NCI-H460 (cell line): ENCODE measurements at regions not wholly inside any gene's neighbourhood (a gene's known extent, or its start where the extent isn't known, plus 50 kb on each side); places are given as distances from the start of the nearest gene placed in this dataset.
A peak's percentile ranks its signal among the peaks of the same experiment; 100 is the strongest.
"Not testable (repeated sequence)": the region's sequence is repeated elsewhere in the genome, so short reads cannot be mapped to it uniquely, and the experiment has no call there.

ENCODE experiments used
- DNase-seq: peaks from one replicate; pipeline ENCODE4 v3.0.0-alpha.2; 2016; ENCODE audit warnings: low read depth; ENCODE audit errors: extremely low read depth

DNA sequence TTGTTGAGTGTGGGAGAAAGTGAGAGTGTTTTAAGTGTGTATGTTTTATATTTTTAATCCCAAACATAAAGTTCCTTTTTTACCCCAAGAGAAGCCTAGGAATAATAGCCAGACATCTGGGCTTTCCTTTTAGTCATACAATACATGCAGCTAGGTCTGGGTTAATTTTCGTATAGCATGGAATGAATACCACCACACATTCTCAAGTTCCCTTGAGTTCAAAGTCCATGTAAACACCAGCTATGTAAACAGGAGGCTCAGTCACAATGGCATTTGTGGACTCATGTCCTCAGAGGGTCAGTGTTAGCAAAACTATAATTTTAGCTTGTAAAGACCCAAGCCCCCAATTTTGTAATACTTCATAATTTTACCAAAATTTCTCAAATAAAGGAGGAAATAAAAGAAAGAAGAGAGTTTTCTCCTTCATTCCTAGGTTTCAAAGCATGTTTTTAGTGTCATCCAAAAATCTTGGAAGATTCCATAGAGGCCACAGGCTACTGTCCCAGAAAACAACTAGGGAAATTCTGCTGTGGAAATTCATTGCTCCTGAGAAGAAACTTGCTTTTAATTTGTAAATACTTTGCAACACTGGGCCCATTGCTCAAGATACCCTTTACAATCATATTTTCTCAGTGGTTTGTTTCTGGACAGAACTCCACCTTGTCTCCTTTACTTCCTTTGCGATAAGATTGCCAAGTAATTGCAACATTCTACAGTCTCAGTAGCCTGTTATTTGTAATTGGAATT is 671.2 kb downstream of the COL12A1 start:
- peak; percentile 24 for DNase-seq

DNA sequence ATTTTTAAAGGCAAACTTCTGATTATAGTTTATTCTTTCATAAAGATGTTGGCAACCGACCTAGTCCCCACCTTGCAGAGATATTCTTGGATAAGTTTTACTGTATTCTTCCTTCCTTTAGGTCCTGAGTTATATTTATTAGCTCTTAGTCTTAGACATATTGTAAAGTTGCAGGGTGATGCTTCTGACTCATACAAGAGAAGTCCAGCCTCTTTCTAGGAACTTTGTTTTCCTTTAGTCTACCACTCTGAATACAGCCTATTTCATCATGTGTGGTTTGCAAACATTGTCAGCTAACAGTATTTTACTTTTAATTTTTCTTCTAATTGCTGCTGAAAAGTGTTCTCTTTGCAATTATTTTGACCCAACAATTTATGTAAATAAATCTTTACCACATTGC is 686.7 kb downstream of the COL12A1 start:
- DNase-seq, result no peak

DNA sequence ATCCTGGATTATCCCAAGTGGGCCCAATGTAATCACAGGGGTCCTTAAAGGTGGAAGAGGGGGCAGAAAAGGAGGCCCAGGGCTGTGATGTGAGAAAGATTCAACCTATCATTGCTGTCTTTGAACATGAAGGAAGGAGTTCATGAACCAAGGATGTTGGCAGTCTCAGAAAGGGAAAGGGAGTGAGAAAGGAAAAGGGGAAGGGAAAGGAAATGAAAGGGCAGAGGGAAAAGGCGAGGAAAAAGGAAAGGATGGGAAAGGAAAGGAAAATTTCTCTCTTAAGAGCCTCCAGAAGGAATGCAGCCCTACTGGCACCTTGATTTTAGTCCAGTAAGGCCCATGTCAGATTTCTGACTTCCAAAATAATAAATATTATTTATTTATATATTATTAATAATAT is 687.8 kb downstream of the COL12A1 start:
- no peak for DNase-seq

DNA sequence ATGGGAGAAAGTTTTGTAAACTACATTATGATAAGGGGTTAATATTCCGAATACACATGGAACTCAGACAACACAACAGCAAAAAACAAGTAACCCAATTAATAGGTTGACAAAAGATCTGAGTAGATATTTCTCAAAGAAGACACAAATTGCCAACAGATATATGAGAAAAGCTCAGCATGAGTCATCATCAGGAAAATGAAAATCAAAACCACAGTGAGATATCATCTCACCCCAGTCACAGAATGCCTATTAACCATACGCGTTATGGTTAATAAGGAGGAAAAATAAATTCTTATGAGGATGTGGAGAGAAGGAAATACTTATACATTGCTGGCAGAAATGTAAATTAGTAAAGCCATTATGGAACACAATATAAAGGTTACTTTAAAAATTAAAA is 695.0 kb downstream of the COL12A1 start:
- DNase-seq, result no peak

DNA sequence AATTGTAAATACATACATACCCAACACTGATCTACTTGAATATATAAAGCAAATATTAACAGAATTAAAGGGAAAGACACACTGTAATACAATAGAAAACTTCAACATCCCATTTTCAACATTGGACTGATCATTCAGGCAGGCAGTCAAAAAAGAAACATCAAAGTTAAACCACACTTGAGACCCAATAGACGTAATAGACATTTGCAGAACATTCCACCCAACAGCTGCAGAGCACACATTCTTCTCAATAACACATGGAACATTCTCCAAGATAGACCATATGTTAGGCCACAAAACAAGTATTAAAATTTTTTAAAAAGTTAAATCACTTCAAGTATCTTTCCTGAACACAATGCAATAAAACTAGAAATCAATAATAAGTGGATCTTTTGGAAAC is 698.2 kb downstream of the COL12A1 start:
- no peak for DNase-seq

DNA sequence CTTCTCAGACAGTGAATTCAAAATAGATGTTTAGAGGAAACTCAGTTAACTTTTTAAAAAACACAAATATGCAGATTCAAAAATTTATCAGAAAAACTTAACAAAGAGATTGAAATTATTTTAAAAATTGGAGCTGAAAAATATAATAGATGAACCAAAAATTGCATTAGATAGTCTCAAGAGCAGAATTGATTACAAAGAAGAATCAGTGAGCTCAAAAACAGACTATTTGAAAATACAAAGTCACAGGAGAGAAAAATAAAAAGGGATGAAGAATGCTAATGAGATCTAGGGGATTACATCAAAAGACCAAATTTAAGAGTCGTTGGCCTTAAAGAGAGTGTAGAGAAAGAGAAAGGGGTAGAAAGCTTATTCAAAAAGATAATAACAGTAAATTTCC is 700.5 kb downstream of the COL12A1 start:
- DNase-seq, result no peak

DNA sequence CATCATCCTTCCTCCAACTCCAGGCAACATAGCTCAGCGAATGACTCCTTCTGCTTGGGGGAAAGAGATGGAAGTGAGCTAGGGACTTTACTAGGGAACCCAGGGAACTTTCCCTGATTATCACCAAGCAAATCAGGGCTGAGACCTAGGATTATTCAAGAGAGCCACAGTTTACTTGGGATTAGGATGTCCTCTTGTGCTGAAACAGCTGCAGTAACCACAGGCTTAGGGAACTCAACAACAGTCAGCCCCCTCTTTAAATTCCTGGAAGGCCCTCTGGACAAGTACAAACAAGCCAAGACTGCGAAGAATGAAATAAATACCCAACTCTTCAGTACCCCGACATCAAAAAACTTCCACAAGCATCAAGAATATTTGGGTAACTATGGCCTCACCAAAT is 700.9 kb downstream of the COL12A1 start:
- DNase-seq, result no peak

DNA sequence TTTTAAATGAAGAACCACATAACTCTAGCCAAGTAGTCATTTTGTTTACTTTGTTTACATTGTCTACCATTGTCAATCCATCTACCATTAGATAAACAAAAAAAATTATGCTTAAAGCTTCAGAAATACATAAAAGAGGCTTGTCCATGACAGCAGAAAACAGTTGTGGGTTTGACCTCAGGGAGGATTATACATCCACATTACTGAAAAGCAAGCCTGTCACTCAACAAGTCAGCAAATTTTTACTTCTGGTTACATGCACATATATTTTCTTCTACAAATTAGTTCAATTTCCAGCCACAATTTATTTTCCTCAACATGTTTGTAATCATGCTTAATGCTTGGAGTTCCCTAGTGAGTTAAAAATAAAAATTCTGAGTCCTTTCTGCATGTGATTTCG is 713.3 kb downstream of the COL12A1 start:
- DNase-seq, result no peak

DNA sequence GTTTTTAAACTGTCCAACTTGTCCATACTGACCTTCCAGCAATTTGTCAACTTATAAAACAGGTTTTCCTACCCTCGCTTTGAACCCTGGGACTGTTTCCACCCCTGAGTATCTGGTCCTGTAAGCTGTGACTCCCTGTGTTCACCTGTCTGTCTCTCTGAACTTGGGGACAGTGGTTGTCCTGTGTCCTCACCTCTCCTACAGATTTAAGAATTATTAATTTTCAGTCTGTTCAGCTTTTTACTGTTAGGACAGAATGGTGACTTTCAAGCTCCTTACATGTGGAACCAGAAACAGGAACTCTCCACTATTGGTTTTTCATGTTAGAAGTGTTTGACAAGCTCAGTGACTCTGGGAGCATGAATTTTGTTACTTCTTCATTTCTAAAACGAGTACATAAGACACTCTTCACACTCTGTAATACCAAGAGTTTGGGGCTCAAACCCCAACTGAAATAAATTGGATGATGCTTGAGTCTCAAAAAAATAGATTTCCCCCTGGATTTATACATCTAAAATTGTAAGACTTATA is 713.9 kb downstream of the COL12A1 start:
- no peak for DNase-seq

DNA sequence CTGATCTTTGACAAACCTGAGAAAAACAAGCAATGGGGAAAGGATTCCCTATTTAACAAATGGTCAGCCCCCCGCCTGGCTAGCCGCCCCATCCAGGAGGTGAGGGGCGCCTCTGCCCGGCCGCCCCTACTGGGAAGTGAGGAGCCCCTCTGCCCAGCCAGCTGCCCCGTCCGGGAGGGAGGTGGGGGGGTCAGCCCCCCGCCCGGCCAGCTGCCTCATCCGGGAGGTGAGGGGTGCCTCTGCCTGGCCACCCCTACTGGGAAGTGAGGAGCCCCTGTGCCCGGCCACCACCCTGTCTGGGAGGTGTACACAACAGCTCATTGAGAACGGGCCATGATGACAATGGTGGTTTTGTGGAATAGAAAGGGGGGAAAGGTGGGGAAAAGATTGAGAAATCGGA is 717.1 kb downstream of the COL12A1 start:
- not testable (repeated sequence) for DNase-seq

DNA sequence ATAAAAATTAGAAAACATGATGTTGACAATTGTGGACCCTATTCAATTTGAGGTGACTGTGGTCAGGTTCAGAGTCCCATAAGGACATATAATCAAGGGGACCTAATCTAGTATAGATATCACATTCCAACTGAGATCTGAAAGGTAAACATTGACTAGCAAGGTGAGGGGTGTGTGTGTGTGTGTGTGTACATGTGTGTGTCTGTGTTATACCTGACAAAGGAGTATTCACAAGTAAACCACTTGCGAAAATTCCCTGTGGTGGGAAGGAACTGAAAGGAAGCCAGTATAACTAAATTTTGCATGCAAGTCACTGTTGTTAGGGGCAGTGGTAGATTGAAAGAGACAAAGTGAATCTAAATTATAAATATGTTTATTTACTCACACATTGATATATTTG is 723.7 kb downstream of the COL12A1 start:
- DNase-seq, result no peak

DNA sequence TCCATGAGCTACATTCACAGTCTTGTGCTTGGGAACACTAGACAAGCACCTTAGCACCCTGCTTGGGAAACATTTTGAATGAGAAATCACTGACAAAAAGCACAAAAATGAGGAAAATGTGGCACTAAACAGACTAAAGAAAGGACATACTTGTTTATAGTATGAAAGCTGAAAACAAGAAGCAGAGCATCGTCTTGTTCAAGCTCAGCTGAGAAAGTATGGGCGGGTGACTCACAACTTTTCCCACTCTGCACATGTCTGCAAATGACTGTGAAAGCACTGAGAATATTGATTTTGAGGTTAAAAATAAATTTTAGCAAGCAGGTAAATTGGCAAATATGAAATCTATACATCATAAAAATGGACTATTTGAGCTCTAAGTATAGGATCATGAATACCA is 725.3 kb downstream of the COL12A1 start:
- DNase-seq, result no peak

DNA sequence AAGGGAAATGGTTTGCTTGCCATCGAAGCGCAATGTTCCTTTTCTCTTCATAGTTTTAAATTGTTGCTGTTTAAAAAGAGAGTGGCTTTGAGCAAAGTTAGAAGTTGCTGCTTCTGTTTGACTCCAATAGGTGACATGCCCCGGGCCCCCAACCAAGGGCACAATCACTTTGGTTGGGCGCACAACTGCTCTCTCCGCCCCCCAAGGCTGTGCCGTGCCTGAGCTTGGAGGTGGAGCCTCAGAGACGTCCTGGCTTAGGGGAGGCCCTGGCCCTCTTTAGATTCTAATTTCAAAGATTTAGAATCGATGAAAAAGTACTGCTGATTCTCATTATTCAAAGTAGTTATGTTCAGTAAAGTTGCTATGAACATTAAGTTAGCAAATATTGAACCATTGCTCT is 725.9 kb downstream of the COL12A1 start:
- no peak for DNase-seq

DNA sequence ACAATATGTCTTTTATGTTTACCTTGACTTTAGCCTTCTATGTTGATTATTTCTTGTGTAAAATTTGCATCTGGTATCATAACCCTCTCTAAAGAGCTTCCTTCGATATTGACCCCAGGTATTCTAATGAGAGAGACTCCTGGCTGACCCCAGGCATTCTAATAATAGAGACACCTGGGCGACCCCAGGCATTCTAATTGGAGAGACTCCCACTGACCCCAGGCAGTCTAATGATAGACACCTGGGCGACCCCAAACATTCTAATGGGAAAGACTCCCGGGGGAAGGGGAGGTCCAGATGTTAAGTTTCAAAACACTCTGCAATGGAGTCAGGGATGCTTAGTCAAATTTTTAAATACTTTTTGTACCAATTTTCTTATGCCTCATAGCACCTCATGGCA is 726.4 kb downstream of the COL12A1 start:
- DNase-seq, result no peak

DNA sequence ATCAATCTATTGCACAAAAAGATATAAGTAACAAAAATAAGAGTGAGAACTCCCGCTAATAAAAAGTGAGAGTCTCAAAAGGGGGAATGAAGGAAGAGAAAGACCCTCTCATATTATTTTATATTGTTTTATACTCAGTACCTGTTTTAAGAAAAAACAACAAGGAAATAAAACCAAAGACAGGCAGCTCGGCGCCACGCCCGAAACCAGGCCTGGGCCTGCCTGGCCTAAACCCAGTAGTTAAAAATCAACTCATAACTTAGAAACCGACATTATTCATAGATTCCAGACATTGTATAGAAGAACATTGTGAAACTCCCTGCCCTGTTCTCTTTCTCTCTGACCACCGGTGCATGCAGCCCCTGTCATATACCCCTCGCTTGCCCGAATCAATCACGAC is 731.8 kb downstream of the COL12A1 start:
- DNase-seq, result not testable (repeated sequence)

DNA sequence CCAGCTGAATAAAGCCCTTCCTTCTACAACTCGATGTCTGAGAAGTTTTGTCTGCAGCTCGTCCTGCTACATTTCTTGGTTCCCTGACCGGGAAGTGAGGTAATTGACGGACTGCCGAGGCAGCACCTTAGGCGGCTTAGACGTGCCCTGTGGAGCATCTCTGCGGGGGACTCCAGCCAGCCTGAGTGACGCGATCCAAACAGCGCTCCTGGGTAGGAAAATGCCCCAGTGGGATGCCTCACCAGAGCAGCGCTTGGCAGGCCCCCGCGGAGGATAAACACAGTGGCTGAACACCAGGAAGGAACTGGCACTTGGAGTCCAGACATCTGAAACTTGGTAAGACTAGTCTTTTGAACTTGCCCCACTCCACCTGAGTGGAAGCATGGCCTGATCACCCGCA is 737.3 kb downstream of the COL12A1 start:
- not testable (repeated sequence) for DNase-seq

DNA sequence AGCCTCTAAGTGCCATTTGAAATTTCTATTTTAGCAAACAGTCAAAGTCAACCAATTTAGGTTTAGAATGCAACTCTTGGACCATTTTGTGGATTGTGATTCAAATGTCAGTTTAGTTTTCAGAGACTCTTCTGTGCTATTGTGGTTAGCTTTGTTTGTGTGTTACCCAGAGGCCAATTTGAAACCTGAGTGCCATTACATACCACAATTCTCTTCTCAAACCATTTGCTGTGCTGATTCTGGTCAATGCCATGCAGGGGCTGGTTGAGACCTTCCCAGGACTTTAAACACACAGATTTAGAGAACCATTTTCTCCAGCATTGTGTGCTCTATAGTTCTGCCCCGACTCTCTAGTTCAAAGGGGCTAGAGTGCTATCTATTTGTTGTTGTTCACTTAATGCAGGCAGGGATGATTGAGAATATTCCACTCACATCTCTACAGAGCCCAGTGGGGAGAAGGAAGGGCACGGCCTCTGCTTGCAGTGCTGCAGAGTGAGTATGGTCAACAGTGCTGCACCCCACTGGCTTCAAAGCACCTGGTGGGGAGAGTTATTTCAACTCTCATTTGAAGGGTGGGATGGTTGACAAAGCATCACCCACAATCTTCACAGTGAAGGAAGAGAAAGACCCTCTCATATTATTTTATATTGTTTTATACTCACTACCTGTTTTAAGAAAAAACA is 738.2 kb downstream of the COL12A1 start:
- no peak for DNase-seq

DNA sequence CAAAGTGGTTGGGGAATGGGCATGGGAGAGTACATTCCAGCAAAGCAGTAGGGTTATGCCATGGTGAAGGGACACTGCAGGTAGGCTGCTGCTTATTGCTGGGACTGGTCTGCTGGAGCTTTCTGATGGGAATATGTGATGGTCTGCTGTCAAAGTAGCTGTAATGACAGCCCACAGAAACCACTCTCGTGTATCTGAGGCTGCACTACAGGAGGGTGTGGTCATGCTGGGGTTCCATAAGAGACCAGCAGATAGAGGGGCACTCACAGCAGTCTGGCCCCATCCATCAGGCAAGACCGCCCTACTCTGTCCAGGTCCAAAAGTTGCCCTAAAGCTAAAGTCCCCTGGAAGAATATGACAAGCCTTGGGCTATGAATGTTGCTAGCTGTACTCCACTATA is 739.3 kb downstream of the COL12A1 start:
- no peak for DNase-seq

DNA sequence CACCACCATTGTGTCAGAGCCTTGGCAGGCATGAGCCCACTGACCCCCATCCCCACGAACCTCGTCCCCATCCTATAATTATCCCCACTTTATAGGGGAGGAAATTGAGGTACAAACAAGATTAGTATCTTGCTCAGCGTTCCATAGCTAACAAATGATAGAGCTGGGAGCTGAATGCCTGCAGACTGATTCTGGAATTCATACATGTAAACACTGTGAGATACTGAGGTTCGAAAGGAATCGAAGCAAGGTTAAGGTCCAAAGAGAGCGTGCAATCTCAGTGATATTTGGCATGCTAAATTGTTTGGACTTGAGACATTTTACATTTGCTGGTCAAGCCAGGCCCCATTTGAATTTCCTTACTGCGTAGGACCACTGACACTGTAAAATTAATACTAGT is 746.6 kb downstream of the COL12A1 start:
- no peak for DNase-seq

DNA sequence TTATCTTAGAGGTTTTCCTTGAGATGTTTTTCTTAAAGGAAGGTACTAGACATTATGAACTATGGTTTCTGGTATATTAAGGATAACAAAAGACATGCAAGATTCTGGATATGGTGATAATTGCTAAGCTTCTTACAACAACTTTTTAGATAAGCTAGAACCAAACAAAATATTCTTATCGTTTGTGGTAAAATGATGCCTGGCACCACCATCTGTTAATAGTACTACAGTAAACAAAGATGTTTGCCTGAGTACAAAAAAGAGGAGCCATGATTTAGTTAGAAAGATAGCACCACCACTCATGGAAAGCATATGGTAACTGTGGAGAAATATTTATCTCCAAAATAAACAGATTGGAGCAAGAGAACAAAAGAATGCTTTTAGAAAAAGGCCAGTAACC is 747.3 kb downstream of the COL12A1 start:
- no peak for DNase-seq

DNA sequence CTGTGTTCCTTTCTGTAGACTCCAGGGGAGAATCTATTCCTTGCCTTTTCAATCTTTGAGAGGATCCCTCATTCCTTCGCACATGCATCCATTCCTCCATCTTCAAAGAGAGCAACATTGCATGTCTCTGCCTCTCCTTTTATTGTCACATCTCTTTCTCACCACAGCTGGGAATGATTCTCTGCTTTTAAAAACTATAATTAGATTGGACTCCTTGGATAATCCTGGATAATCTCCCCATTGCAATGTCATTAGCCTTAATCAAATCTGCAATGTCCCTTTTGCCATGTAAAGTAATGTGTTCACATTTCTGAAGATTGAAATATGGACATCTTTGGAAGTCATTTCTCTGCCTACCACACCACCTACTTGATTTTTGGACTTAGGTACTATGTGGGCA is 750.1 kb downstream of the COL12A1 start:
- no peak for DNase-seq

DNA sequence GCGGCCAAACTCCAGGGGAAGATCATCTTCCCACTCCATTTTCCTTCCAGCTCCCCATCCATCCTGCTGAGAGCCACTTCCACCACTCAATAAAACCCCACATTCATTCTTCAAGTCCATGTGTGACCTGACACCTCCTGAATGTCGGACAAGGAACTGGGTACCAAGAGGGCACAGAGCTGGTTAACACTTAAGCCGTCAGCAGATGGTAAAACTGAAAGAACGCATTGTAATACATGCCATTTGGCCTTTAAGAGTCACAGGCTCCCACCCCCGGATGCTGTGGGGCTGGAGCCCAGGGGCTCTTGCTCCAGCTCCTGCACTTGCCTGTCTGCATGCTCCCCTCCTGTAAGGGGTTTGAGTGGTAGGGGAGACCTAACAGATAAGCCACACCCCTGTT is 753.9 kb downstream of the COL12A1 start:
- no peak for DNase-seq
